ENCODE measurements at regions not wholly inside any gene's neighbourhood (a gene's known extent, or its start where the extent isn't known, plus 50 kb on each side); places are given as distances from the start of the nearest gene placed in this dataset.
A peak's percentile ranks its signal among the peaks of the same experiment; 100 is the strongest.
"Not testable (repeated sequence)": the region's sequence is repeated elsewhere in the genome, so short reads cannot be mapped to it uniquely, and the experiment has no call there.

GRCh38 chr5:91668261-91668660 is 285.1 kb upstream of the ARRDC3 start:
- DNase-seq (ENCODE audit: low read depth in 2 of 2), result no peak

GRCh38 chr5:91652678-91653077 is 269.6 kb upstream of the ARRDC3 start:
- DNase-seq (ENCODE audit: low read depth in 2 of 2), result no peak

GRCh38 chr5:91651704-91652103 is 268.6 kb upstream of the ARRDC3 start:
- no peak for DNase-seq (ENCODE audit: low read depth in 2 of 2)

- no peak for DNase-seq (ENCODE audit: low read depth in 2 of 2)
Observed at GRCh38 chr5:91645347-91645746, 262.2 kb upstream of the ARRDC3 start.

DNA sequence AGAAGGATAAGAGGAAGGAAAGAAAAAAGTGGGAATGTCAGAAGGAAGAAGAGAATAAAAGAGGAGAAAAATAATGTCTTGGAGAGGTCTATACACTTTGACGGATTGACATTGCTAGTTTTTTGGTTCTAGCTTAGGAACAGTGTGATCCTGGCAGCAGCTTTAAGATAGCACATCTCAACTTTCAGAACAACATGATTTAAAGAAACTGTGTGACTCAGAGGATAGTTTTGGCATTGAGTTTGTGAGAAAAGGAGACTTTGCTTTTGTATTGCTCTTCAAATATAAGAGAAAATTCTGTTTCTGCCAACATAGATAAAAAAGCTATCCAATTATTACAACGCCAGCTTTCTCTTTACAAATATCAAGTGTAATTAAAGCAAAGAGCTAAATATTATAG is 260.7 kb upstream of the ARRDC3 start:
- no peak for DNase-seq (ENCODE audit: low read depth in 2 of 2)

GRCh38 chr5:91642581-91642980 is 259.5 kb upstream of the ARRDC3 start:
- DNase-seq (ENCODE audit: low read depth in 2 of 2), result no peak

- DNase-seq (ENCODE audit: low read depth in 2 of 2), result peak; percentile 36 to 38
Observed at GRCh38 chr5:91641730-91642350, 258.7 kb upstream of the ARRDC3 start.

- DNase-seq (ENCODE audit: low read depth in 2 of 2), result no peak
Observed at GRCh38 chr5:91639744-91640143, 256.6 kb upstream of the ARRDC3 start.

GRCh38 chr5:91638010-91638409 is 254.9 kb upstream of the ARRDC3 start:
- DNase-seq (ENCODE audit: low read depth in 2 of 2), result no peak

DNA sequence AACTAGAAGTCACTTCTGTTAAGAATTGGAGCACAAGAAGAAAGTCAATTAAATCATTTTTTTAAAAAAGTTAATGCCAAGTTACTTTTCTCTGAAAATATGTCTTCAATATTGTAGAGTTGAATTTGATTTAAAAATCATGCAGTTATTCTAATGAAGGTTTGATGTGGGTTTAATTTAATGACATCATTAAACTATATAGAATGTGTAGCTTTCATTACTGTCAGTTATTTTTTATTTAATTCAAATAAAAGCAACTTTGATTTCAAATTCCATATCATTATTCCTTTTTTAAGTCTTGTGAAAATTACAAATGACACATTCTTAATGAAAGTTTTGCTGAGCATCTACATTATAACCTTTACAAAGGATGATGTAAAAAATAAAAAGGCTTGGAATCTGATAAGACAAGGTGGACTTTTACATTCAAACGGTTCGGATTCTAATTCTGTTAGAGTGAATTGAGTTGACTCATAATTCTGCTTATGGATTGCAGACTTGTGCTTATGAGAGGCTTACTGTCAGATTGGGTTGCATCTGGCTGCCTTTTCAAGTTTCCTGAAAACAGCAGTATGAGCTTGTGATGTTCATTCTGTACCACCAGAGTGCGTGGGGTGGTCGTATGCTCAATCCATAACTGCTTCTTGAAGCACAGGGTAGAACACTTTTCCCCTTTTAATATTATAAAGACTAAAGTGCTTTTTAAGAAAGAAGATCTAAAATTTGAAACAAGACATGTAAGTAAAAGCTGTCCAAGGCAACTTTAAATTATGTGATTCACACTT is 253.0 kb upstream of the ARRDC3 start:
- no peak for DNase-seq (ENCODE audit: low read depth in 2 of 2)

DNA sequence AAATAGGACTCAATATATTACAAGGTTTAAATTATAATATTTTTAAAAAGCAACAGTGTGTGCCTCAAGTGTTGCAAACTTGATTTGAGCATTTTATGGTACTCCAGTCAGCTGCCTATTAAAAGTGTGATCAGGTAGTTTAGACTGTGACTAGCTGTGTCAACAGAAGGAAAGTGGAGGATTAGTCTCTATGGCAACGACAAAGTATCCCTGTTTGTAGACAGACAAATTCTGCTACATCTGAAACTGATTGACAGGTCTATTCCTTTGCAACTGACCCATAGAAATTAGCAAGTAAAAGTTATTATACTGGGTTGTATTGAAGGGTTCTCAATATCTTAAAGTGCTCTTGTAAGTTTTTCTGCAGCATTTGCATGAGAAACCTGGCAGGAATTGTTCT is 249.8 kb upstream of the ARRDC3 start:
- DNase-seq (ENCODE audit: low read depth in 2 of 2), result no peak

DNA sequence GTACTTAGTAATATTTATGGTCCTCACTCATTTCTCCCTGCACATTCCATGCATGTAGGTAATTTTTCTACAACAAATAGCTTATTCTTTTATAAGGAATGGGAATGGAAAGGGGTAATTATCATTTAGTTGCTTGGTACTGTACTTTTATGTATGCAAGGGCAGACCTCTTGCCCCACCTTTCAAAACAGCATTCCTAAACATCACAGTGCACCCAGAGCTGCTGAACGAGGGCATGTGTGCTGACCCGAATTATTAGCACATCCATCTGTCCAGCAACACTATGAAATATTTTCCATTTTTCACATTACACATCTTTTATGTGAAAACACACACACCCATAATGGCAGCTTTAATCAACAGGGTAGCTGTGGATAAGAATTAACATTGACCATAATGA is 228.6 kb upstream of the ARRDC3 start:
- DNase-seq (ENCODE audit: low read depth in 2 of 2), result no peak

- no peak for DNase-seq (ENCODE audit: low read depth in 2 of 2)
Observed at GRCh38 chr5:91607675-91608074, 224.6 kb upstream of the ARRDC3 start.

- DNase-seq (ENCODE audit: low read depth in 2 of 2), result no peak
Observed at GRCh38 chr5:91599863-91600262, 216.7 kb upstream of the ARRDC3 start.

DNA sequence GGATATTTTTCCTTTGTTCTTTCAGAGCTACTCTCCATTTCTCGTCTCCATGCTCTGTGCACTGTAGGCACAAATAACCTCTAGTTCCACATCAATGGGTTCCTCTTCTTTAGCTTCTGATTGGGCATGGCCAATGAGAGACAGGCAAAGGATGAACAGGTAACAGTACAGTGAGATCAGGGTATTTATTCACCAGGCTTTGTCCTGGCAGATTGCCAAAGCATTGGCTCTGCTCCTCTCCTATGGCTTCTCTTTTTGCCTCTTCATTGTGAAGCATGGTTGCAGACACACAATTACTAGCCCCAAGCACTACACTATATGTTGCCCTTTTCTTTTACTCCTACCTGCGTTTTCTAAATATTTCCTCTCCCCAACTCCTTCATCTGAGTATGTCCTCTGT is 215.1 kb upstream of the ARRDC3 start:
- DNase-seq (ENCODE audit: low read depth in 2 of 2), result no peak

DNA sequence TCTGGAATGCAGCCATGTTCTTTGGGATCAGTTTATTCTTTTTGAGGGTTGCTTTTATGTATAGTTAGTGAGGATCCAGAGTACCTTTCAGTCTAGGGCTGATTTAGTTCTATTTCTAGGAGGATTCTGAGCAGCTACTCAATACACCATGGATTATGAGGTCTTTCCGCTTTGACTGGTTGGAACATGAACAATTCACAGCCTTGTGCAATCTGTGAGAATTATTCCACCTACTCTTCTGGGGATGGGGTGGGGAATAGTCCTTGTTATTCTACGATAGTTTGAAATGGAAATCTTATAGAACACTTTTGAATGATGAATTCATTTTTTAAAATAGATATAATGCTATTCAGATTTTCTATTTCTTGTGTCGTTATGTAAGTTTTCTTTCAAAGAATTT is 212.3 kb upstream of the ARRDC3 start:
- DNase-seq (ENCODE audit: low read depth in 2 of 2), result no peak

DNA sequence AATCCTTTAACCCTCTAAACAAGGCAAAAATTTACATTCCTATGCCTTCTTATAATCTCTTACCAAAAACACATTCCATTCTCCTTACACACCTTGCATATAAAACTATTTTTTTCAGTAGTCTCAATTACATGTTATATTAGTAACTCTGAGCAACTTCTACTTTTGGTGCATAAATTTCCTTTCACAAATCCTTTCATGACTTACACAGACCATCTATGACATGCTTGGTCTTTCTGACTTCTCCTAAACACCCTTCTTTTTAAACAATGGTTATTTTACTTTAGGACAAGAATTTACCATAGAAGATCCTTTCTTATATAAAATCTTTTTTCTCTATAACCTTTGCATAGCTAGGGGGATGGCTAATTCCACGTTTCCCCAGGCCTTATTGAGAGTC is 208.0 kb upstream of the ARRDC3 start:
- DNase-seq (ENCODE audit: low read depth in 2 of 2), result no peak

DNA sequence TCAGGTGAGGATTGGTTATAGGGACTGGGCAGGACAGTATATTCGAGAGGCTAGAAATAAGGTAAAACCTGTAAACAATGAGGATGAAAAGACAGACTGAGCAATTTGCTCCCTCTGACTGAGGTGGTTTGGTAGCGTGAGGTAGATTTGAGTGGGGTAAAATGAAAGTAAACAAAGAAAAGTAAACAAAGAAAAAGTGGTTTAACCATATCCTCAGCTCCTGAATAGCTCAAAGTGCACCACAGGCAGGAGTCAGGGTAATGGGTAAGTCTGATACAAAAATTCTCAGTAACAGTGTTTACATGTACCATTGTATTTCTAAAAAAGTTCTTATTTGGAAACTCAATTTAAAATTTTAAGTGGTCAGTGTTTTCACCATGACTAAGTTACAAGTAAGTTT is 203.1 kb upstream of the ARRDC3 start:
- DNase-seq (ENCODE audit: low read depth in 2 of 2), result no peak

DNA sequence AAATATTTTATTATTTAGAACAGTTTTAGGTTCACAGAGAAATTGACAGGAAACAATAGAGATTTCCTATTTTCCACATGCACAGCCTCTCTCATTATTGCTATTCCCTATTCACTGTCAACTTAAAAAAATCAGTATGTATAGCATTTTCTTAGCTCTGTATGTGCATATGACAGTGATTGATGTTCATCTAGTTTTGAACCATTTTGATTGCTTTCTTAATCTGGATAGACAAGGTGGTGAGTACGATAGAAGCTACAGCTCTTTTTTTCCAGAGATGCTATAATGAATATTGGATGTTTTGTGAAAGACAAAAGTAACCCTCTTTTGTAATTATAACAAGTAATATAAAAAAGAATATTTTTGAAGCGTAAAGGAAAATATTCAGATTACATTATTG is 201.2 kb upstream of the ARRDC3 start:
- DNase-seq (ENCODE audit: low read depth in 2 of 2), result no peak

GRCh38 chr5:91566012-91566411 is 182.9 kb upstream of the ARRDC3 start:
- DNase-seq (ENCODE audit: low read depth in 2 of 2), result not testable (repeated sequence)

DNA sequence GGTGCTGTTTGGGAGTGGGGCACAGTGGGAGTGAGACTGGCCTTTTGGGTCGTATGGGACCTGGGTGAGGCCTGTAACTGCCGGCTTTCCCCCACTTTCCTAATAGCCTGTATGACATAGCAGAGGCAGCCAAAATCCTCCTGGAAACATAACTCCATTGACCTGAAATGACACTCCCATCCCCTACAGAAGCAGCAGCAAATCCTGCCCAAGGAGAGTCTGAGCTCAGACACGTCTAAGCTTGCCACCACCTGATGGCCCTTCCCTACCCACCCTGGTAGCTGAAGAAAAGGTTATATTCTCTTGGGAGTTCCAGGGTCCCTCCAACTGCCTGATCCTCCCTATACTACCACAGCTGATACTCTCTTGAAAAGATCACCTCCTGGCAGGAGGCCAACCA is 179.8 kb upstream of the ARRDC3 start:
- no peak for DNase-seq (ENCODE audit: low read depth in 2 of 2)

GRCh38 chr5:91541696-91542095 is 158.6 kb upstream of the ARRDC3 start:
- DNase-seq (ENCODE audit: low read depth in 2 of 2), result no peak

DNA sequence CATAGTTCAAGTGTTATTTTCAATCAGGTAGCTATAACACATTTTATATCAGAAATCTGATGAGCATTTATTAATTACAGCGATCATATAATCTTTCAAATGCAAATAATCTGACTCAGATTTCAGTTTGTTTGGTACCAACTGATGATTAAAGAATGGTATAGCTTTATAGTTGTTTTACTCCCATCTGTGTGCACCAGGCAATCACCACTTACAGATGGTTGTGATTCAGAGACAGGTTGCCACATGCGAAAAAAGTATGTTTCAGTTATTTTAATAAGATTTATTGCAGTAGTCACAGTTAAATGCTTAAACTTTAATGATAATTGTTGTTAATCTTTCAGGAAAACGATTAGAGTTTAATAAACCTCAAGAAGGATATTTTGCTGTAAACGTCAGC is 155.1 kb upstream of the ARRDC3 start:
- no peak for DNase-seq (ENCODE audit: low read depth in 2 of 2)
